ENCODE measurements at regions not wholly inside any gene's neighbourhood (a gene's known extent, or its start where the extent isn't known, plus 50 kb on each side); places are given as distances from the start of the nearest gene placed in this dataset.

DNA sequence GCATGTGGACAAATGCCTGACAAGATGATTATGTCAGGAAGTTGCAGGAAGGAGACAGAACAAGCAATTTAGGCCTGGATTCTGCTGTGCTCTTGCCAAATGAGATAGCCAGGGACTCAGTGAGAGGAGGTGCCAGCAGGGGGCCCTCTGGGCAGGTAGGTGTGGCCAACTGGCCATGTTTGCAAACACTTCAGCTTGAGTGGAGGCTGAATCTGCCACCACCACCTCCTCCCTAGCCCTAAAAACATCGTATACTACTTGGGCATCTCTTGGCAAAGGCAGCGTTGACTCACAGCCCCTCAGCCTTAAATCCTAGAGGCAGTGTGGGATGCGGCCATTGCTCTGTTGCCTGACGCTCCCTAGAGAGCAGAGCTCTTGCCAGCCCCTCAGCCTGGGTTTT lies 95.1 kb upstream of the PLET1 start:
- no peak for DNase-seq (ENCODE audit: low read depth)

DNA sequence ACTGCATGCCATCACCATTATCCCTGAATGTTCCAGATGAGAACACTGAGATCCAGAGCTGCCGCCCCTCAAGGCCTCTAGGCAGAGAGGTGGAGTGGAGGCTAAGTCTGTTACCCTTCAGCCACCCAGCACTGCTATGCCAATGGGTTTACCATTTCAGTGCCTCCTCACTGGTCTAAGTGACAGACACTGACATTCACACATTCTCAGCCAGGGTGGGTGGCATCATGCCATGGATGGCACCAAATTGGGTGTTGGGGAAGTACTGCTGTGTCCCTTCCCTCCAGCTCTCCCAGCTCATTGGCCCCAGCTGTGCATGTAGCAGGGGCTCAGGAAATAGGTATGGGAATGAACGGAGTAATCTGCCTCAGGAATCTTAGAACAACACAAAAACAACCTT lies 96.8 kb upstream of the PLET1 start:
- no peak for DNase-seq (ENCODE audit: low read depth)

DNA sequence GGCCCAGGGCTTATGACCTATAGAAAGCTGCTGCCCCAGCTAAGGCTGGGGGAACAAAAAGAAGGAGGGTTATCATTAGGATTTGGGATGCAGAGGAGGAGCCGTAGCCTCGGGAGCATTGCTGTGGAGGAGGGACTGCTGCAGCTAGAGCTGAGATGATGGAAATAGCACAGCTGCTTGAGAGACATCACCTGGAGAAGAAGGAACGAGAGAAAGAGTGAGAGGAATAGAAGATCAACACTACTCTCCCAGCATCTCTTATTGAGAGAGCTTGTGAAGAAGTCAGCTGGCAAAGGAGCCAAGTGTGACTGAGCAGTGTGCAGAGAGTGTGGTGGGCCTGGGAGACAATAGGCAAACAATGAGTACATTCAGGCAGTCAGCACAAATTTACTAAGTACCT lies 100.7 kb upstream of the PLET1 start:
- DNase-seq (ENCODE audit: low read depth) = no peak

- no peak for DNase-seq (ENCODE audit: low read depth)
These were observed 102.9 kb upstream of the PLET1 start for GRCh38 chr11:112363527-112363926.

- no peak for DNase-seq (ENCODE audit: low read depth)
These were observed 104.4 kb upstream of the PLET1 start for GRCh38 chr11:112364962-112365481.

- DNase-seq (ENCODE audit: low read depth) = no peak
These were observed 105.4 kb upstream of the PLET1 start for GRCh38 chr11:112366012-112366411.

DNA sequence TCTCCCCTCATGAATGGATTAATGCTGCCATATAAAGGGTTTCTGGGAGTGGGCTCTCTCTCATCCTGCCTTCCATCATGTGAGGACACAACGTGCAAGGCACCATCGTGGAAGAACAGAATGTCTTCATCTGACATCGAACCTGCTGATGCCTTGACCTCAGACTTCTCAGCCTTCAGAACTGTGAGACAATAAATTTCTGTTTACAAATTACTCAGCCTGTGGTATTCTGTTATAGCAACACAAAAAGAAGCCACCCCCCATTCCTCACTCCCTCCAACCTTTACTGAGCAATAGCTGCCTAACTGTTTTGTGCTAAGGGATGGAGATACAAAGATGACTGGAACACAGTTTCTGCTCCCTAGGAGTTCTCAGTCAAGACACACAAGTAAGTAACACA lies 106.1 kb upstream of the PLET1 start:
- DNase-seq (ENCODE audit: low read depth) = no peak

DNA sequence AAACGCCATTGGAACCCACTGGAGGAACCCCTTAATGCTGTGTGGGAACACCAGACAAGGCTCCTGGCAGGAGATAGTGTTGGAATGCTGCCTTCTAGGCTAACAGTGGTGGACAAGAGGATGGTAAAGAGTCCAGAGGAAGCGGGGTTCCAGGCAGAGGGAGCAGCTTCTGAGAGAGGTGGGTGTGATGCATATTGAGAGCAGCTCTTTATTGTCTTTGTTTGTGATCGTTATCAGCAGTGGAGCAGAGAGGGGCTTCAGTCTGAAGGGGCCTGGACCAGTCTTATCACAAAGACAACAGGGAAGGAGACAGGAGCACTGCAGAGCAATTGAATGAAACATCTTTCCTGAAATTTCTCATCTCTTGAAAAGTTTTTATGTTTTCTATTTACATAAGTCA lies 106.8 kb upstream of the PLET1 start:
- DNase-seq (ENCODE audit: low read depth) = no peak

DNA sequence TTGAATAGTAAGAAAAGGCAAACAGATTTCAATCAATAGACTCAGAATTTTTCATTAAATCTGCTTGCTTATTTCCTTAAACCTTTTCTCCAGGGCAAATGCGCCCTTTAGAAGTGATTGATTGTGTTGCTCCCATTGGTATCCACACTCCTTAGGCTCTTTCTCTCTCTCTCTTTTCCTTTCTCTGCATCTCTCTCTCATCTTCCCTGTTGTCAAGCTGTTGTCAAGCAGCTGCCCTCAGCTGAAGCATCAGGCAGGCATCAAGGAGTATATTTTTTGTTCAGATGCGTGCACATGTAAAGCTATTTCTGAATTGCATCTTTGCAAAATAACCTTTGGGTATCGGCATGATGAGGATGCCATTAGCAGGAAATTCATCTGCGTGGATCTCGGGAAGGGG lies 107.2 kb upstream of the PLET1 start:
- DNase-seq (ENCODE audit: low read depth) = no peak

DNA sequence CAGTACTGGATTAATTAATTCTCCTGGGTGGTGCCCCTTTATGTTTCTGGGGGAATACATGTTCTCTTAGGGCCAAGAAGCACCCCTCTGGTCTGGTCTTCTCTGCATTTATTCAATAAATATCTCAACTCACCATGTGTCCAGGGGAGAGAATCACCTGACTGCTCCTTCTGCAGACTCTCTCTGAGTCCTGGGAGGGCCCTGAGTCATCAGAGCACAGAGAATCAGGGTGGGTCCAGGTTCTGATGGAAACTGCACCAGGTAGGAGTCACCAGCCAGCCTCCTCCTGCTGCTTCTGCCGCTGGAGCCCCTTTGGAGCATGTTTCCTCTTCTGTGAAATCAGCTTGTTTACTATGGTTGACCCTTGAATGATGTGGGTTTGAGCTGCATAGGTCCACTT lies 107.7 kb upstream of the PLET1 start:
- no peak for DNase-seq (ENCODE audit: low read depth)

DNA sequence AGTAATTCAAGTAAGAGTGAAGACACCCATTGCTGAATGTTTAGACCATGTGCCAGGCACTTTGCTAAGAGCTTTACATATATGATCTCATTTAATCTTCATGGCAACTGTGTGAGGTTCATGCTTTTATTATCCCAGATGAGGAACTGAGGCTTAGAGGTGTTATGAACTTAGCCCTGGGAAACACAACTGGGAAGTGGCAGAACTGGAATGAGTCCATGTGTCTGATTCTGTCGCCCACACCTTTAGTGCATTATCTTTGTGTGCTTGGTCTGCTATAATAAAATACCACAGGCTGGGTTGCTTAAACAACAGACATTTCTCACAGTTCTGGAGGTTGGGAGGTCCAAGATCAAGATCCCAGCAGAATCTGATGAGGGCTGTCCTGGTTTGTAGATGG lies 108.7 kb upstream of the PLET1 start:
- DNase-seq (ENCODE audit: low read depth) = no peak

DNA sequence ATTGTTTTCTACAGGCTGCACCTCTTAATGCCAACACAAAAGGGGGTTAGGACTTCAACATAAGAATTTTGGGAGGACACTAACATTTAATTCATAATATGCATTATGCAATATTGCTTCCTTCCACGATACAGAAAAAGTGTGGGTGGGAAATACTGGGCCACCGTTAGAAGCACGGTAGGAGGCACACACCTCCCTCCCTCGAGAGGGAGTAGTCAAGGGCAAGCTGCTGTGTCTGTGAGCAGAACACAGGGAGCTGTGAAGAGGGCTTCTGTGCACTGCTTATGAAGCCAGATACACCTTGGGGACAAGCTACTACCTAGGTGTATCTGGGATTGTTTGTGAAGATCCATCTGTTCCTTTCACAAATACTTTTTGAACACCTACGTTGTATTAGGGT lies 109.3 kb upstream of the PLET1 start:
- DNase-seq (ENCODE audit: low read depth) = no peak

DNA sequence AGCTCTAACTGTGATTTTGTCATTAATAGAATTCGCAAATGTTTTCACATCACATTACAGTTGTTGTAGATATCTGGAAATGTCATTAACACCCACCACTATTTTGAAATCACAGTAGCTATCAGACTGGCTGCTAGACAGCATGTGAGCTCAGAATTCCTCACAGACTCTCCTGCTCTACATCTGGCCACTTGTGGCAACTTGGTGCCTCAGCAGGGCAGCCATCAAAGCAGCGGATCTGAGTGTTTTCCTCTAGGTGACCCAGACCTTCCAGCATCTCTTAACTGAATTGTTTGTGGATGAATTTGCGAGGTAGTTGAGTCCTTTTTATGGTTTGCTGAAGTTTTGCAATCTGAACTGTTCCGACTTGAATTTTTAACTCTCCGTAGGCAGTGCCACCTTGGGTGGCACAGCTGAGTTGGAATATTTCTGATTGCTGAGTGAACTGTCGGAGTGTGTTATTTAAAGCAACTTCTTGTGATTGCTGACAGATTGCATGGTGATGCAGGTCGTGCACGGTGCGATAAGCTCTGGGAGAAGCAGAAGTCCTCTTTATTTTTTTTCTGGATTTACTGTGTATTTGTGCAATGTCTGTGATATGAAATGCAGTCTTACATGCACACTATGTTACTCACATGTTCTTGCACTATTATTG lies 114.0 kb upstream of the PLET1 start:
- DNase-seq (ENCODE audit: low read depth) = no peak

DNA sequence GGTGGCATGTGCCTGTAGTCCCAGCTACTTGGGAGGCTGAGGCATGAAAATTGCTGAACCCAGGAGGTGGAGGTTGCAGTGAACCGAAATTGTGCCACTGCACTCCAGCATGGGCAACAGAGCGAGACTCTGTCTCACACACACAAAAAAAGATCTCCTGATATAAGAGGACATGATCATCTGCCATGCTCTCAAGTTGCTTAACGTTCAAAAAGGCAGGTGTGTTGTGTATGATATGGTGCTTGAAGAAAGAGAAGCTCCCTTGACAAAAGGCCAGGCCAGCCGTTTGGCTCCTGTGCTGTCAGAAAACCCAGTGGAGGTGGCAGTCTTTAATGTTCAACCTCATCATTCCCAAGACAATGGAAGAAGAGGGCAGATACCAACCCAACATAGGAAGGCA lies 117.3 kb upstream of the PLET1 start:
- no peak for DNase-seq (ENCODE audit: low read depth)

DNA sequence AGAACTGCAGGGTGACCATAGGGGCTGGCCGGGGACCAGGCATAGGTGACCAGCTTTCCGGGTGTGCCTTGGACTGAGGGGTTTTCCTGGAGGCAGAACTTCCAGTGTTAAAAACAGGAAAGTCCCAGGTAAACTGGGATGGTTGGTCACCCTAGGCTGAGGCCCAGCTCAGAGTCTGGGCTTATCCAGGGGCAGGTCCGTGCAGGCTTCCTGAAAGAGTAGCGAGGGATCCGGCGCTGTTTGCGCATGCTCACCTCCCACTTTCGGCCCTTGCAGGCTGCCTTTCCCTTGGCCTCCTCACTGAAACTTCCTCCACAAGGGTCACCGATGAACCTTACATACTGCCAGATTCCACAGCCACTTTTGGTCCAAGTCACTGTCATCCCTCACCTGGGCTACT lies 119.8 kb upstream of the PLET1 start:
- no peak for DNase-seq (ENCODE audit: low read depth)

DNA sequence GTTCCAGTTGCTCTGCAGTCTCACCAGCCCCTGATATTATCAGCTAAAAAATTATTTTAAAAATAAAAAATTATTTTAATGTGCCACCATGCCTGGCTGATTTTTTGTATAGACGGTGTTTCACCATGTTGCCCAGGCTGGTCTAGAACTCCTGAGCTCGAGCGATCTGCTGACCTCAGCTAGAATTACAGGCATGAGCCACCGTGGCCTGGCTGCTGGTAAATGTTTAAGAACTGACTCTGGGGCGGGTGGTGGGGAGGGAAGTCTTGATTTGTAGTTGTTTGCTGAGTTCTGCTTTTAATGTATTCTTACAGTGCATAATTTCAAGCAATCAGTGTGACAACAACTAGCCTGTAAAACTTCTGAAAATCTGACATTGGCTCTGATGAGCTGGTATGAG lies 120.9 kb upstream of the PLET1 start:
- DNase-seq (ENCODE audit: low read depth) = no peak

GRCh38 chr11:112382561-112382960 lies 121.9 kb upstream of the PLET1 start:
- no peak for DNase-seq (ENCODE audit: low read depth)

- DNase-seq (ENCODE audit: low read depth) = no peak
These were observed 127.8 kb upstream of the PLET1 start for GRCh38 chr11:112388496-112388895.

GRCh38 chr11:112391086-112391485 lies 130.4 kb upstream of the PLET1 start:
- no peak for DNase-seq (ENCODE audit: low read depth)

- no peak for DNase-seq (ENCODE audit: low read depth)
These were observed 132.2 kb upstream of the PLET1 start for GRCh38 chr11:112392904-112393303.

DNA sequence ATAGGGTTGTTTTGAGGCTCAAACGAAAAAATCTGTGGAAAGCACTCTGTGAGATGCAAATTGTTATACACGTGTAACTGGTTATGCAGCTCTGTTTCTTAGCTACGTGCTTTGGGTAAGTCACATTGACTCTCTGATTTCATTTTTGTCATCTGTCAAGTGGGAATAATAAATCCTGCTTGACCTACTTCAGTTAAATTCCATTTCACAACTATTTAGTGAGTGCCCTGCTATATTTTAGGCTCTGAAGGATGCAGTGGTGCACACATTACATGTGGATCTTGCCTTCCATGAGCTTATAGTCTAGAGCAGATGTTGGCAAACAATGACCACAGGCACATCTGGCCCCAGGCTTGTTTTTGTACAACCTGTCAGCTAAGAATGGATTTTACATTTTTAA lies 133.6 kb upstream of the PLET1 start:
- DNase-seq (ENCODE audit: low read depth) = no peak

DNA sequence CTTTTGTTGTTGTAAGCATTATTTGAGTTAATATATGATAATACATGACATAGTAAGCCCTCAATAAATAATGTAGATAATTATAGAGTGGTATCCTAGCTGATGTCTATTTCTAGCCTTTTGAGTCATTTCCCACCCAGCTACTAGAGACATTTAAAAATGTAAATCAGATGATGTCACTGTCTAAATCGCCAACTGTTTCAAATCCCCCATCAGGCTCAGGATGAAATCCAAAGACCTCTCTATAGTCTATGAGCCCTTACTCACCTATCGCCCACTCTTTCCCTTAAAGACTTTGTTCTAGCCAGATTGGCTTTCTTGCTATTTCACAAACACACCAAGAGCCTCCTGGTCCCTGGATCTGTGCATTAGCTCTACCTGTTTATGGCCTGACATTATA lies 135.4 kb upstream of the PLET1 start:
- DNase-seq (ENCODE audit: low read depth) = no peak

DNA sequence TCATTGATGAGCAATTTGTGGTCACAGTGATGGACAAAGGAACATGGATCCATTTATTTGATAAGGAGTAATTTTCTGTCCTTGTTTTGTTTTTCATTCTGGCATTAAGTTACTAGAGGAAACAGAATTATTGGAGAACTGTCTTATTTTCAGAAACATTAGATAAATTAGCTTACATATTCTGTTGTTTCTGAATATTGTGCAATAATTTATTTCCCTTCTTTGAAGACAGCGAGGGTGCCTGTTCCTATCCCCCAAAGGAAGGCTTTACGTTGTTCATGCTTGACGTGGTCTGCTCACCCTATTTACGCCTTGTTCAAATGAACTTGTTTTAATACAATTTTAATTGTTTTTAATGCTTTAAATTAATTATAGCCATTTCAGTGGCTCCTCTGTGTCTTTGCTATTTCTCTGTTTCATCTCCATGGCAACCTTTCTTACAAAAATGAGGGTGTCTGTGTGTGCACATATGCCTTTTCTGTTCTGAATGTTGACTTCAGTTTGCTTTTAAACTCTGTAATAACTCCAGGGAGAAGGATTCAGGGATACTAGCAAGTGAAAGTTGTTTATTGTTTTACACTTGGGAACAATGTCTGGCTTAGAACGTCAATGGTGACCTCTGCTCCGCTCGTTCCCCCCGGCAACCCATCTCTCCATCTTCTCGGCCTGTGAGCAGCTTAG lies 138.3 kb upstream of the PLET1 start:
- DNase-seq (ENCODE audit: low read depth) = no peak

DNA sequence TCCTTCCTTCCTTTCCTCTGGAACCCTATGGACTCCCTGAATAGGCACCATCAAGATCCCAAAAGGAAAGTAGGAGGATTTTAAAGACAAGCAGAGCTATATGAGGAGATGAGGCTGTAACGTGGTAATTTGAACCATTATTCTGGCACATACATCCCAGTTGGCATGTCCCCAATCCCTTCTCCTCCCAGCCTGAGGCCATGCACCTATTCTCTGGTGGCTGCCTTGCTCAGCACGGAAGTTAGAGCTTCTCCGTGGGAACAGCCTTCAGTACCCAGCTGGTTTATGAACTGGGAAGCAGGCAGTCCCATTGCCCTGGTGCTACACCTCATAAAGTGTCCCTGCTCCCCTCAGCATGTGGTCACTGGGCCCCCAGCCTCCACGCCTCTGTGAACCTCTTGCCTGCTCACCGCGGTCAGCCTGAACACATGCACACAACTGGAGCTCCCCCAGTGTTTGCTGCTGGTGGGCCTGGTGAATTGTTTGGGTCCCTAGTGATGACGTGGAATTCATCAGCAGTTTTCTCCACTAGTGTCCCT lies 139.9 kb upstream of the PLET1 start:
- DNase-seq (ENCODE audit: low read depth) = no peak

All from activated T-cell treated with anti-CD3 and anti-CD28 coated beads for 24 hours (primary cell).